GM23338 (cell line): ENCODE measurements at regions not wholly inside any gene's neighbourhood (a gene's known extent, or its start where the extent isn't known, plus 50 kb on each side); places are given as distances from the start of the nearest gene placed in this dataset.

ENCODE experiments used
- CREB1 ChIP-seq: fragments of 250-450 bp; sonication (Bioruptor Pico); IDR thresholded peaks from 2 replicates; pipeline ENCODE4 v1.5.0; 2020; ENCODE audit warnings: low read depth, mild to moderate bottlenecking, moderate library complexity
- EZH2phosphoT487 ChIP-seq: fragments of 200-600 bp; sonication (generic); IDR thresholded peaks from one replicate; pipeline ENCODE4 v1.8.1; 2018; ENCODE audit warnings: antibody characterized with exemption; ENCODE audit not compliant: unreplicated experiment
- JUNB ChIP-seq: IDR thresholded peaks from one replicate; pipeline ENCODE4 v1.6.1; 2016; ENCODE audit warnings: antibody characterized with exemption; ENCODE audit not compliant: unreplicated experiment
- STAT1 ChIP-seq: IDR thresholded peaks from one replicate; pipeline ENCODE4 v1.6.1; 2016; ENCODE audit warnings: antibody characterized with exemption; ENCODE audit not compliant: unreplicated experiment
- ZNF114 ChIP-seq: fragments of 250-450 bp; sonication (Bioruptor Pico); IDR thresholded peaks from 2 replicates; pipeline ENCODE4 v1.5.0; 2020; ENCODE audit warnings: mild to moderate bottlenecking, moderate library complexity
- ZNF331 ChIP-seq: fragments of 250-450 bp; sonication (Bioruptor Pico); IDR thresholded peaks from 2 replicates; pipeline ENCODE4 v1.5.0; 2020; ENCODE audit warnings: low read depth, mild to moderate bottlenecking, moderate library complexity
- TF ChIP-seq, protein P1 (sequence below): fragments of 250-450 bp; sonication (Bioruptor Pico); IDR thresholded peaks from 2 replicates; pipeline ENCODE4 v1.5.0; 2020; ENCODE audit warnings: mild to moderate bottlenecking, moderate library complexity
- TF ChIP-seq, protein P2 (sequence below): IDR thresholded peaks from one replicate; pipeline ENCODE4 v1.6.1; 2018; ENCODE audit warnings: antibody characterized with exemption; ENCODE audit not compliant: unreplicated experiment

- TF ChIP-seq, protein P1, sequence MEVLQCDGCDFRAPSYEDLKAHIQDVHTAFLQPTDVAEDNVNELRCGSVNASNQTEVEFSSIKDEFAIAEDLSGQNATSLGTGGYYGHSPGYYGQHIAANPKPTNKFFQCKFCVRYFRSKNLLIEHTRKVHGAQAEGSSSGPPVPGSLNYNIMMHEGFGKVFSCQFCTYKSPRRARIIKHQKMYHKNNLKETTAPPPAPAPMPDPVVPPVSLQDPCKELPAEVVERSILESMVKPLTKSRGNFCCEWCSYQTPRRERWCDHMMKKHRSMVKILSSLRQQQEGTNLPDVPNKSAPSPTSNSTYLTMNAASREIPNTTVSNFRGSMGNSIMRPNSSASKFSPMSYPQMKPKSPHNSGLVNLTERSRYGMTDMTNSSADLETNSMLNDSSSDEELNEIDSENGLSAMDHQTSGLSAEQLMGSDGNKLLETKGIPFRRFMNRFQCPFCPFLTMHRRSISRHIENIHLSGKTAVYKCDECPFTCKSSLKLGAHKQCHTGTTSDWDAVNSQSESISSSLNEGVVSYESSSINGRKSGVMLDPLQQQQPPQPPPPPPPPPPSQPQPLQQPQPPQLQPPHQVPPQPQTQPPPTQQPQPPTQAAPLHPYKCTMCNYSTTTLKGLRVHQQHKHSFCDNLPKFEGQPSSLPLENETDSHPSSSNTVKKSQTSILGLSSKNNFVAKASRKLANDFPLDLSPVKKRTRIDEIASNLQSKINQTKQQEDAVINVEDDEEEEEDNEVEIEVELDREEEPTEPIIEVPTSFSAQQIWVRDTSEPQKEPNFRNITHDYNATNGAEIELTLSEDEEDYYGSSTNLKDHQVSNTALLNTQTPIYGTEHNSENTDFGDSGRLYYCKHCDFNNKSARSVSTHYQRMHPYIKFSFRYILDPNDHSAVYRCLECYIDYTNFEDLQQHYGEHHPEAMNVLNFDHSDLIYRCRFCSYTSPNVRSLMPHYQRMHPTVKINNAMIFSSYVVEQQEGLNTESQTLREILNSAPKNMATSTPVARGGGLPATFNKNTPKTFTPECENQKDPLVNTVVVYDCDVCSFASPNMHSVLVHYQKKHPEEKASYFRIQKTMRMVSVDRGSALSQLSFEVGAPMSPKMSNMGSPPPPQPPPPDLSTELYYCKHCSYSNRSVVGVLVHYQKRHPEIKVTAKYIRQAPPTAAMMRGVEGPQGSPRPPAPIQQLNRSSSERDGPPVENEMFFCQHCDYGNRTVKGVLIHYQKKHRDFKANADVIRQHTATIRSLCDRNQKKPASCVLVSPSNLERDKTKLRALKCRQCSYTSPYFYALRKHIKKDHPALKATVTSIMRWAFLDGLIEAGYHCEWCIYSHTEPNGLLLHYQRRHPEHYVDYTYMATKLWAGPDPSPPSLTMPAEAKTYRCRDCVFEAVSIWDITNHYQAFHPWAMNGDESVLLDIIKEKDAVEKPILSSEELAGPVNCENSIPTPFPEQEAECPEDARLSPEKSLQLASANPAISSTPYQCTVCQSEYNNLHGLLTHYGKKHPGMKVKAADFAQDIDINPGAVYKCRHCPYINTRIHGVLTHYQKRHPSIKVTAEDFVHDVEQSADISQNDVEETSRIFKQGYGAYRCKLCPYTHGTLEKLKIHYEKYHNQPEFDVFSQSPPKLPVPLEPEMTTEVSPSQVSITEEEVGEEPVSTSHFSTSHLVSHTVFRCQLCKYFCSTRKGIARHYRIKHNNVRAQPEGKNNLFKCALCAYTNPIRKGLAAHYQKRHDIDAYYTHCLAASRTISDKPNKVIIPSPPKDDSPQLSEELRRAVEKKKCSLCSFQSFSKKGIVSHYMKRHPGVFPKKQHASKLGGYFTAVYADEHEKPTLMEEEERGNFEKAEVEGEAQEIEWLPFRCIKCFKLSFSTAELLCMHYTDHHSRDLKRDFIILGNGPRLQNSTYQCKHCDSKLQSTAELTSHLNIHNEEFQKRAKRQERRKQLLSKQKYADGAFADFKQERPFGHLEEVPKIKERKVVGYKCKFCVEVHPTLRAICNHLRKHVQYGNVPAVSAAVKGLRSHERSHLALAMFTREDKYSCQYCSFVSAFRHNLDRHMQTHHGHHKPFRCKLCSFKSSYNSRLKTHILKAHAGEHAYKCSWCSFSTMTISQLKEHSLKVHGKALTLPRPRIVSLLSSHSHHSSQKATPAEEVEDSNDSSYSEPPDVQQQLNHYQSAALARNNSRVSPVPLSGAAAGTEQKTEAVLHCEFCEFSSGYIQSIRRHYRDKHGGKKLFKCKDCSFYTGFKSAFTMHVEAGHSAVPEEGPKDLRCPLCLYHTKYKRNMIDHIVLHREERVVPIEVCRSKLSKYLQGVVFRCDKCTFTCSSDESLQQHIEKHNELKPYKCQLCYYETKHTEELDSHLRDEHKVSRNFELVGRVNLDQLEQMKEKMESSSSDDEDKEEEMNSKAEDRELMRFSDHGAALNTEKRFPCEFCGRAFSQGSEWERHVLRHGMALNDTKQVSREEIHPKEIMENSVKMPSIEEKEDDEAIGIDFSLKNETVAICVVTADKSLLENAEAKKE = no peak
- no peak for TF ChIP-seq JUNB
- no peak for TF ChIP-seq CREB1 (CRISPR knock-in tag)
- no peak for TF ChIP-seq ZNF331 (CRISPR knock-in tag)
- TF ChIP-seq ZNF114 (CRISPR knock-in tag) = no peak
- TF ChIP-seq STAT1 = no peak
- TF ChIP-seq, protein P2, sequence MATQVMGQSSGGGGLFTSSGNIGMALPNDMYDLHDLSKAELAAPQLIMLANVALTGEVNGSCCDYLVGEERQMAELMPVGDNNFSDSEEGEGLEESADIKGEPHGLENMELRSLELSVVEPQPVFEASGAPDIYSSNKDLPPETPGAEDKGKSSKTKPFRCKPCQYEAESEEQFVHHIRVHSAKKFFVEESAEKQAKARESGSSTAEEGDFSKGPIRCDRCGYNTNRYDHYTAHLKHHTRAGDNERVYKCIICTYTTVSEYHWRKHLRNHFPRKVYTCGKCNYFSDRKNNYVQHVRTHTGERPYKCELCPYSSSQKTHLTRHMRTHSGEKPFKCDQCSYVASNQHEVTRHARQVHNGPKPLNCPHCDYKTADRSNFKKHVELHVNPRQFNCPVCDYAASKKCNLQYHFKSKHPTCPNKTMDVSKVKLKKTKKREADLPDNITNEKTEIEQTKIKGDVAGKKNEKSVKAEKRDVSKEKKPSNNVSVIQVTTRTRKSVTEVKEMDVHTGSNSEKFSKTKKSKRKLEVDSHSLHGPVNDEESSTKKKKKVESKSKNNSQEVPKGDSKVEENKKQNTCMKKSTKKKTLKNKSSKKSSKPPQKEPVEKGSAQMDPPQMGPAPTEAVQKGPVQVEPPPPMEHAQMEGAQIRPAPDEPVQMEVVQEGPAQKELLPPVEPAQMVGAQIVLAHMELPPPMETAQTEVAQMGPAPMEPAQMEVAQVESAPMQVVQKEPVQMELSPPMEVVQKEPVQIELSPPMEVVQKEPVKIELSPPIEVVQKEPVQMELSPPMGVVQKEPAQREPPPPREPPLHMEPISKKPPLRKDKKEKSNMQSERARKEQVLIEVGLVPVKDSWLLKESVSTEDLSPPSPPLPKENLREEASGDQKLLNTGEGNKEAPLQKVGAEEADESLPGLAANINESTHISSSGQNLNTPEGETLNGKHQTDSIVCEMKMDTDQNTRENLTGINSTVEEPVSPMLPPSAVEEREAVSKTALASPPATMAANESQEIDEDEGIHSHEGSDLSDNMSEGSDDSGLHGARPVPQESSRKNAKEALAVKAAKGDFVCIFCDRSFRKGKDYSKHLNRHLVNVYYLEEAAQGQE = no peak
- TF ChIP-seq EZH2phosphoT487 = no peak
Observed at GRCh38 chr9:115350548-115350947, 232.6 kb upstream of the TNC start (continued).
